ENCODE measurements at regions not wholly inside any gene's neighbourhood (a gene's known extent, or its start where the extent isn't known, plus 50 kb on each side); places are given as distances from the start of the nearest gene placed in this dataset.

DNA sequence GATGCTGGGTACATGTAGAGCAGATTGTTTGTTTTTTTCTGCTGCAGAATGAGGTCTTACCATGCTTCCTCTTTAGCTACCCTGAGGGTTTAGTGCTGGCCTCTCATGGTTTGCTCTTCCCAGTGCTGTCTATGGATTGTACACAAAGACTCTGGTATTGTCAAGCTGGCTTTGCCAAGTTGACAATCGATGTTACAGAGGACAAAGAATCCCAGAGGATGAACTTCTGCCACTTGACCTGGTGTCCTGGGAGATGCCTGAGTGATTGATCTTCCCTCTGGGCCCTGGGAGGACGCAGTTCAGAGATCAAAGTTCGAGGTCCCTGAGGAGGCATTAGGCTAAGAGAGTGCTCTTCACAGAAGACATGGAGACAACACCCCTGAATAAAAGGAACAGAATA is 865.4 kb downstream of the CCSER2 start:
- TF ChIP-seq, protein P1, sequence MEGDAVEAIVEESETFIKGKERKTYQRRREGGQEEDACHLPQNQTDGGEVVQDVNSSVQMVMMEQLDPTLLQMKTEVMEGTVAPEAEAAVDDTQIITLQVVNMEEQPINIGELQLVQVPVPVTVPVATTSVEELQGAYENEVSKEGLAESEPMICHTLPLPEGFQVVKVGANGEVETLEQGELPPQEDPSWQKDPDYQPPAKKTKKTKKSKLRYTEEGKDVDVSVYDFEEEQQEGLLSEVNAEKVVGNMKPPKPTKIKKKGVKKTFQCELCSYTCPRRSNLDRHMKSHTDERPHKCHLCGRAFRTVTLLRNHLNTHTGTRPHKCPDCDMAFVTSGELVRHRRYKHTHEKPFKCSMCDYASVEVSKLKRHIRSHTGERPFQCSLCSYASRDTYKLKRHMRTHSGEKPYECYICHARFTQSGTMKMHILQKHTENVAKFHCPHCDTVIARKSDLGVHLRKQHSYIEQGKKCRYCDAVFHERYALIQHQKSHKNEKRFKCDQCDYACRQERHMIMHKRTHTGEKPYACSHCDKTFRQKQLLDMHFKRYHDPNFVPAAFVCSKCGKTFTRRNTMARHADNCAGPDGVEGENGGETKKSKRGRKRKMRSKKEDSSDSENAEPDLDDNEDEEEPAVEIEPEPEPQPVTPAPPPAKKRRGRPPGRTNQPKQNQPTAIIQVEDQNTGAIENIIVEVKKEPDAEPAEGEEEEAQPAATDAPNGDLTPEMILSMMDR (tag by site-specific recombination; IDR thresholded peaks at IDR 0.05), result no peak
- no peak for TF ChIP-seq ZNF362 (tag by site-specific recombination; IDR thresholded peaks at IDR 0.05)
- TF ChIP-seq ZFP37 (tag by site-specific recombination; IDR thresholded peaks at IDR 0.05), result no peak
- TF ChIP-seq ZNF561 (tag by site-specific recombination; IDR thresholded peaks at IDR 0.05; ENCODE audit: borderline replicate concordance), result no peak
- no peak for TF ChIP-seq ZNF513 (tag by site-specific recombination; IDR thresholded peaks at IDR 0.05)
